ENCODE measurements at regions not wholly inside any gene's neighbourhood (a gene's known extent, or its start where the extent isn't known, plus 50 kb on each side); places are given as distances from the start of the nearest gene placed in this dataset.

DNA sequence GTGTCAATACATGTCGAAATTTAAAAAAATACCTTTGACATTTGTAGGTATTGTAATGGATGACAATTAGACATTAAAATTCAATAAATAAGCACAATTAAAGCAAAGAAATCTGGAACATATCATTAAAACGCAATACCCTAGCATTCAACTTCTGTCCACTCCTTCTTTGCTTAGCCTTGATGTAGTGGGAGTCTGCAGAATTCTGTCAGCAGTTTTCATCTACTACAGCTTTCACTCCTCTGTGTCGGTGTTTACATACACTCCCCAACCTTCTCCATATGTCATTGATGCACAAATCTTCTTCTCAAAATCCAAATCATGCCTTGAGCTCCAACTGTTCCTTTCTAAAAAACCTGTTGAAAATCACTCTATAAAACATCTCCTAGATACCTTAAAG is 1380.6 kb downstream of the DSC3 start:
- TF ChIP-seq POLR2A (IDR thresholded peaks at IDR 0.05; ENCODE audit: low read length), result no peak
- no peak for TF ChIP-seq GATA1 (IDR thresholded peaks at IDR 0.05; ENCODE audit: low read depth, low read length)

All from erythroblast (primary cell).